OCI-LY1 (cell line): ENCODE measurements at regions not wholly inside any gene's neighbourhood (a gene's known extent, or its start where the extent isn't known, plus 50 kb on each side); places are given as distances from the start of the nearest gene placed in this dataset.
"Not testable (repeated sequence)": the region's sequence is repeated elsewhere in the genome, so short reads cannot be mapped to it uniquely, and the experiment has no call there.

ENCODE experiments used
- H2AFZ ChIP-seq: fragments of 200-600 bp; sonication (generic), shearing (Covaris generic); 2 replicates; pipeline ENCODE4 v1.6.0; 2014; ENCODE audit warnings: antibody characterized with exemption, mild to moderate bottlenecking, low read length
- H3F3A ChIP-seq: fragments of 200-600 bp; sonication (generic), shearing (Covaris generic); 2 replicates; pipeline ENCODE4 v1.6.0; 2014; ENCODE audit warnings: mild to moderate bottlenecking, antibody characterized with exemption, low read length, moderate library complexity; ENCODE audit not compliant: insufficient read depth
- H3K27ac ChIP-seq: fragments of 200-600 bp; sonication (generic); 2 replicates; pipeline ENCODE4 v1.5.1; 2014; ENCODE audit warnings: low read length, mixed run types, mild to moderate bottlenecking, low read depth; ENCODE audit not compliant: poor library complexity, severe bottlenecking
- H3K27me3 ChIP-seq: fragments of 200-600 bp; sonication (generic); 2 replicates; pipeline ENCODE4 v1.6.0; 2014; ENCODE audit warnings: antibody characterized with exemption, mild to moderate bottlenecking, low read length, moderate library complexity; ENCODE audit not compliant: insufficient read depth
- H3K36me3 ChIP-seq: fragments of 200-600 bp; sonication (generic); 2 replicates; pipeline ENCODE4 v1.6.1; 2014; ENCODE audit warnings: mild to moderate bottlenecking, antibody characterized with exemption, low read length, moderate library complexity, mixed read lengths; ENCODE audit not compliant: insufficient read depth
- H3K4me1 ChIP-seq: fragments of 200-600 bp; sonication (generic); 2 replicates; pipeline ENCODE4 v1.5.1; 2014; ENCODE audit warnings: mild to moderate bottlenecking, low read length, moderate library complexity; ENCODE audit not compliant: insufficient read depth, severe bottlenecking
- H3K4me2 ChIP-seq: fragments of 200-600 bp; sonication (generic), shearing (Covaris generic); 2 replicates; pipeline ENCODE4 v1.6.1; 2014; ENCODE audit warnings: low read length
- H3K4me3 ChIP-seq: fragments of 200-600 bp; sonication (generic); 2 replicates; pipeline ENCODE4 v1.5.1; 2014; ENCODE audit warnings: low read length, low read depth, mild to moderate bottlenecking, mixed read lengths; ENCODE audit not compliant: poor library complexity, severe bottlenecking
- H3K79me2 ChIP-seq: fragments of 200-600 bp; shearing (Covaris generic); 2 replicates; pipeline ENCODE4 v1.6.1; 2016; ENCODE audit warnings: mixed run types, low read length, mixed read lengths; ENCODE audit not compliant: insufficient read depth
- H3K9ac ChIP-seq: fragments of 200-600 bp; sonication (generic), shearing (Covaris generic); 2 replicates; pipeline ENCODE4 v1.6.1; 2014; ENCODE audit warnings: mild to moderate bottlenecking, low read length, mixed read lengths
- H3K9me2 ChIP-seq: fragments of 200-600 bp; sonication (generic), shearing (Covaris generic); 2 replicates; pipeline ENCODE4 v1.6.1; 2014; ENCODE audit warnings: low read depth, mild to moderate bottlenecking, low read length, mixed read lengths
- H3K9me3 ChIP-seq: fragments of 200-600 bp; shearing (Covaris generic); 2 replicates; pipeline ENCODE4 v1.6.1; 2014; ENCODE audit warnings: low read length, mixed read lengths
- H4K20me1 ChIP-seq: fragments of 200-600 bp; sonication (generic), shearing (Covaris generic); 2 replicates; pipeline ENCODE4 v1.6.0; 2016; ENCODE audit warnings: mild to moderate bottlenecking, low read length; ENCODE audit not compliant: insufficient read depth
- EZH2 ChIP-seq: fragments of 200-600 bp; sonication (generic), shearing (Covaris generic); IDR thresholded peaks from 2 replicates; pipeline ENCODE4 v1.8.0; 2017; ENCODE audit warnings: borderline replicate concordance, mixed run types, mild to moderate bottlenecking, antibody characterized with exemption, low read length, moderate library complexity, mixed read lengths
- TF ChIP-seq, protein P1 (sequence below): fragments of 200-600 bp; sonication (generic), shearing (Covaris generic); IDR thresholded peaks from 2 replicates; pipeline ENCODE4 v1.5.1; 2017; ENCODE audit warnings: mild to moderate bottlenecking, antibody characterized with exemption, low read length, moderate library complexity, mixed read lengths

DNA sequence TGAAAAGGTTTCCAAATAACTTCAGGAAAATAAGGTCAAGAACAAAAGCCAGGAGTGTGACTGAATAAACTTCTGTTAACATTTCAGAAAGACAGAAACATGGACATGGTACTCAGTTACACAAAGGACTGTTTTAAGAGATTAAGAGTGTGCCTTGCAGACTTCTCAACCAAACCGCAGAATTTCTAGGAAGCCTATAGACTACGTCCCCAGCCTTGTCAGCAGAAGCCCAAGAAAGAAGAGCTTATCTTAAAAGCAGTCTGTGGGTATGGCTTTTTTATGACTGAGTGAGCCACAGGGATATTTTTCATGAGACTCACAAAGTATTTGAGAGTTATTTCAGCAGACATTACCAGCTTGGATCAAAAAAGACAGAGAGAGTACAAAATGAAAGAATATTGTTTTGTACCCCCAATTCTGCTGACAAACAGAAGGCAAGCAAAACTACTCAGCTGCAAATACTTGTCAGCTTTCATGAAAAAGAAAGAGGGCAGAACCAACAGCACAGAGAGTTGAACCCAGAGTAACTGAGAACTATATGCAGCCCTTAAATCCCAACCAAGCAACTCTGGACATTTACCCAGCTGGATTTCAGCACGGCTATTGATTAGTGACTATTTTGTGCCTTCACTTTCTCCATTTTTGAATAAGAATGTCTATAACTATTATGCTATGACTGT lies 711.0 kb upstream of the CTNND2 start:
- no peak overlapping the region for H3K9ac ChIP-seq
- no peaks in the 10 kb centered on the region for H3F3A ChIP-seq
- H3K9me3 ChIP-seq: no peaks in the 10 kb centered on the region
- no peaks in the 10 kb centered on the region for H3K4me1 ChIP-seq
- no peaks in the 10 kb centered on the region for H3K36me3 ChIP-seq
- TF ChIP-seq, protein P1, sequence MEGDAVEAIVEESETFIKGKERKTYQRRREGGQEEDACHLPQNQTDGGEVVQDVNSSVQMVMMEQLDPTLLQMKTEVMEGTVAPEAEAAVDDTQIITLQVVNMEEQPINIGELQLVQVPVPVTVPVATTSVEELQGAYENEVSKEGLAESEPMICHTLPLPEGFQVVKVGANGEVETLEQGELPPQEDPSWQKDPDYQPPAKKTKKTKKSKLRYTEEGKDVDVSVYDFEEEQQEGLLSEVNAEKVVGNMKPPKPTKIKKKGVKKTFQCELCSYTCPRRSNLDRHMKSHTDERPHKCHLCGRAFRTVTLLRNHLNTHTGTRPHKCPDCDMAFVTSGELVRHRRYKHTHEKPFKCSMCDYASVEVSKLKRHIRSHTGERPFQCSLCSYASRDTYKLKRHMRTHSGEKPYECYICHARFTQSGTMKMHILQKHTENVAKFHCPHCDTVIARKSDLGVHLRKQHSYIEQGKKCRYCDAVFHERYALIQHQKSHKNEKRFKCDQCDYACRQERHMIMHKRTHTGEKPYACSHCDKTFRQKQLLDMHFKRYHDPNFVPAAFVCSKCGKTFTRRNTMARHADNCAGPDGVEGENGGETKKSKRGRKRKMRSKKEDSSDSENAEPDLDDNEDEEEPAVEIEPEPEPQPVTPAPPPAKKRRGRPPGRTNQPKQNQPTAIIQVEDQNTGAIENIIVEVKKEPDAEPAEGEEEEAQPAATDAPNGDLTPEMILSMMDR: no peak
- TF ChIP-seq EZH2: no peak
- H2AFZ ChIP-seq: no peak overlapping the region
- no peak overlapping the region for H3K4me3 ChIP-seq
- H4K20me1 ChIP-seq: no peaks in the 10 kb centered on the region
- no peaks in the 10 kb centered on the region for H3K79me2 ChIP-seq
- no peak overlapping the region for H3K4me2 ChIP-seq
- no peaks in the 10 kb centered on the region for H3K9me2 ChIP-seq
- no peaks in the 10 kb centered on the region for H3K27me3 ChIP-seq
- H3K27ac ChIP-seq: no peak overlapping the region

DNA sequence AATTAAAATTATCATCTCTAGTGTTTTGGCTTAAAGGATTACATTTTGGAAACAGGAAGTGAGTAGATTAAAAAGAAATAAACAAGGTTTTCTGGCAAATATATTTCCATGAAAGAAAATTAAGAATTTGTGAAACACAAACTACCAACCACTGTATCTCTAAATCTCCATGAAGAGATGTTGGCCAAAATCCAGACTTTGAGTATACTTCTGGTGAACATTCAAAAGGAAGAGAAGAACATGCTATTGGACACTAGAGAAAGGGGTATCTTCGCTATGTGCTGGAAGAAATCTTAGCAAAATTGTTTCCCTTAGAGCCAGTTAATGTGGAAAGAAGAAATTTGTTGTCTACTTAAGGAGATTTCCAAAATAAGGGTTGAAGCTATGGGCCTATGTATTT lies 710.4 kb upstream of the CTNND2 start:
- Histone ChIP-seq H3K4me2 (no peak overlapping the region), H2AFZ (no peak overlapping the region), H3K79me2 (no peaks in the 10 kb centered on the region), H3K4me1 (no peaks in the 10 kb centered on the region), H3K36me3 (no peaks in the 10 kb centered on the region), H3K9ac (no peak overlapping the region), H3K4me3 (no peak overlapping the region), H3F3A (no peaks in the 10 kb centered on the region), H3K9me2 (no peaks in the 10 kb centered on the region), H3K27ac (no peak overlapping the region), H4K20me1 (no peaks in the 10 kb centered on the region), H3K27me3 (no peaks in the 10 kb centered on the region), H3K9me3 (no peaks in the 10 kb centered on the region)
- no peak for TF ChIP-seq EZH2

DNA sequence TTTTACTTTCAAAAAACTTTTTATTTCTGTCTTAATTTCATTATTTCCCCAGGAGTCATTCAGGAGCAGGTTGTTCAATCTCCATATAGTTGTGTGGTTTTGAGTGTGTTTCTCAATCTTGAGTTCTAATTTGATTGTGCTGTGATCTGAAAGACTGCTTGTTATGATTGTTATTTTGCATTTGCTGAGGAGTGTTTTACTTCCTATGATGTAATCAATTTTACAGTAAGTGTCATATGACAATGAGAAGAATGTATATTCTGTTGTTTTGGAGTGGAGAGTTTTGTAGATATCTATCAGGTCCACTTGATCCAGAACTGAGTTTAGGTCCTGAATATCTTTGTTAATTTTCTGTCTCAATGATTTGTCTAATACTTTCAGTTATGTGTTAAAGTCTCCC lies 706.9 kb upstream of the CTNND2 start:
- H2AFZ ChIP-seq: no peak overlapping the region
- no peaks in the 10 kb centered on the region for H3K9me2 ChIP-seq
- H3F3A ChIP-seq: no peaks in the 10 kb centered on the region
- H3K79me2 ChIP-seq: no peaks in the 10 kb centered on the region
- H4K20me1 ChIP-seq: no peaks in the 10 kb centered on the region
- H3K27me3 ChIP-seq: no peaks in the 10 kb centered on the region
- no peaks in the 10 kb centered on the region for H3K4me1 ChIP-seq
- no peaks in the 10 kb centered on the region for H3K36me3 ChIP-seq
- TF ChIP-seq, protein P1: no peak
- TF ChIP-seq EZH2: no peak
- H3K9ac ChIP-seq: no peak overlapping the region
- H3K4me3 ChIP-seq: no peak overlapping the region
- no peaks in the 10 kb centered on the region for H3K9me3 ChIP-seq
- H3K27ac ChIP-seq: no peak overlapping the region
- H3K4me2 ChIP-seq: no peak overlapping the region

DNA sequence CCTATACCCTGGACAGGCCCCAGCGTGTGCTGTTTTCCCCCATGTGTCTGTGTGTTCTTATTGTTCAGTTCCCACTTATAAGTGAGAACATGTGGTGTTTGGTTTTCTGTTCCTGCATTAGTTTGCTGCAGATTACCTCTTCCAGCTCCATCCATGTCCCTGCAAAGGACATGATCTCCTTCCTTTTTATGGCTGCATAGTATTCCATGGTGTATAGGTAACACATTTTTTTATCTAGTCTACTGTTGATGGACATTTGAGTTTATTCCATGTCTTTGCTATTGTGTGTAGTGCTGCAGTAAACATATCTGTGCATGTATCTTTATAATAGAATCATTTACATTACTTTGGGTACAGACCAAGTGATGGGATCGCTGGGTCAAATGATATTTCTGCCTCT lies 703.6 kb upstream of the CTNND2 start:
- not testable (repeated sequence) for H3K4me1 ChIP-seq, H3K9me3 ChIP-seq, H3K9me2 ChIP-seq, H3K79me2 ChIP-seq, H3K27me3 ChIP-seq, H4K20me1 ChIP-seq, H2AFZ ChIP-seq, H3K36me3 ChIP-seq, H3F3A ChIP-seq, H3K27ac ChIP-seq, H3K9ac ChIP-seq, H3K4me2 ChIP-seq, H3K4me3 ChIP-seq
